ENCODE measurements at regions not wholly inside any gene's neighbourhood (a gene's known extent, or its start where the extent isn't known, plus 50 kb on each side); places are given as distances from the start of the nearest gene placed in this dataset.

- no peaks in the 10 kb centered on the region for H3K36me3 ChIP-seq (ENCODE audit: insufficient read depth, low read length)
- H3K4me1 ChIP-seq (ENCODE audit: insufficient read depth, low read length, poor library complexity, severe bottlenecking): no peaks in the 10 kb centered on the region
- TF ChIP-seq CTCF (conservative IDR thresholded peaks at IDR 0.05; ENCODE audit: low read length) (no peak), EZH2phosphoT487 (IDR thresholded peaks at IDR 0.05; ENCODE audit: borderline replicate concordance, low read depth, low read length) (no peak)
- no peak overlapping the region for H3K4me2 ChIP-seq (ENCODE audit: low read length)
- H3K9me2 ChIP-seq (ENCODE audit: insufficient read depth, low read length): no peaks in the 10 kb centered on the region
- H3K27ac ChIP-seq (ENCODE audit: low read depth, low read length, poor library complexity, severe bottlenecking): no peak overlapping the region
- no peak overlapping the region for H3K4me3 ChIP-seq (ENCODE audit: low read depth, low read length, poor library complexity, severe bottlenecking)
- intact Hi-C loops (cut with micrococcal nuclease; ENCODE audit: unreplicated experiment): no loop called here
- no TSS peak for BruUV-seq (replicated peaks)
- H2AFZ ChIP-seq (ENCODE audit: low read length): no peak overlapping the region
- ChIA-PET POLR2A (interaction anchor here (0.6 to 1.3 kb wide), 3 partner anchors 51 to 1619 kb away, joined by 3 to 4 read pairs (median 3); no protein-coding TSS in a partner anchor), CTCF (ENCODE audit: unreplicated experiment) (no interaction called here)
- no peak for DNase-seq (ENCODE audit: low spot score)
- no peaks in the 10 kb centered on the region for H3K79me2 ChIP-seq (ENCODE audit: insufficient read depth, low read depth, low read length)
- no peaks in the 10 kb centered on the region for H3K9me3 ChIP-seq (ENCODE audit: low read length)
- no peaks in the 10 kb centered on the region for H4K20me1 ChIP-seq (ENCODE audit: insufficient read depth, low read length)
These were observed 77.8 kb upstream of the TAB2 start for GRCh38 chr6:149239573-149240209.

DNA sequence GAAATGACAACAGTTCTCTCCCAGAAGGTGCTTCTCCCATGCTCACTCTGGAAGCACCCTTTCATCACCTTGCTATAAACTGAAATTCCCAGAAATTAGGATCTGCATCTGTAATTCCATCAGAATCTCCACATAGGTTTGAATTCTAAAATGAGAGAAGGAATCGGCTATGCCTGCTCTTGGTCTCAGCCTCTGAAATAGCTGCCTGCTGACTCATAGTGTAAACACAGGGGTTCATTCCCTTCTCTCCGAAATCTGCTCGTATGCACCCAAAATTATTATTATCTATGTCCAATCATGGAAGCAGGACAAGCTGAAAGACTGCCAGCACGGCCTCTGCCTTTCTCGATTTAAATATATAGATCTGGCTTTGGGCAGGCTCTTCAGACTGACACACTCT, 74.6 kb upstream of the TAB2 start:
- Histone ChIP-seq H3K9me3 (ENCODE audit: low read length) (no peaks in the 10 kb centered on the region), H3K4me1 (ENCODE audit: insufficient read depth, low read length, poor library complexity, severe bottlenecking) (peaks cover 17% of the 10 kb centered on the region), H3K9me2 (ENCODE audit: insufficient read depth, low read length) (no peaks in the 10 kb centered on the region), H2AFZ (ENCODE audit: low read length) (no peak overlapping the region), H3K27ac (ENCODE audit: low read depth, low read length, poor library complexity, severe bottlenecking) (no peak overlapping the region), H3K4me2 (ENCODE audit: low read length) (no peak overlapping the region), H3K36me3 (ENCODE audit: insufficient read depth, low read length) (no peaks in the 10 kb centered on the region), H3K79me2 (ENCODE audit: insufficient read depth, low read depth, low read length) (no peaks in the 10 kb centered on the region), H3K4me3 (ENCODE audit: low read depth, low read length, poor library complexity, severe bottlenecking) (no peak overlapping the region), H4K20me1 (ENCODE audit: insufficient read depth, low read length) (no peaks in the 10 kb centered on the region)
- TF ChIP-seq EZH2phosphoT487 (IDR thresholded peaks at IDR 0.05; ENCODE audit: borderline replicate concordance, low read depth, low read length) (no peak), CTCF (conservative IDR thresholded peaks at IDR 0.05; ENCODE audit: low read length) (no peak)
- ChIA-PET POLR2A (no interaction called here), CTCF (ENCODE audit: unreplicated experiment) (no interaction called here)
- DNase-seq (ENCODE audit: low spot score): no peak
- intact Hi-C loops (cut with micrococcal nuclease; ENCODE audit: unreplicated experiment): no loop called here
- no TSS peak for BruUV-seq (replicated peaks)

DNA sequence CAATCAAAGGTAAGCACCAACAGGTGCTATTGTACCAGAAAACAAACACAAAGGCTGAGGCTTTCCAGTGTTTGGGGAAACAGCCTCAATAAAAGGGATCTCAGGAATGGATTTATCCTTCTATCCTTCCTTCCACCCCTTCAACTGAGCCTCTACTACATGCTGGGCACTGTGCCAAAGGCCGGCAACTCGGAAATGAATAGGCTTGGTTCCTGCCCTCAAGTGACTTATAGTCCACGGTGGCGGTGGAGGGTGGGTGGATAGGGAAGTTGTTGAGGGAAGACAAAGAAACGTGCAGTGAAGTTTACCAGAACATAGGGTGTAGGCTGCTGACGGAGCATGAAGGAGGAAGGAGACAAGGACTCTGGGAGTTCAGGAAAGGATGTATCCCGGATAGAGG, 73.4 kb upstream of the TAB2 start:
- Histone ChIP-seq H3K4me1 (ENCODE audit: insufficient read depth, low read length, poor library complexity, severe bottlenecking) (peaks cover 17% of the 10 kb centered on the region), H3K4me3 (ENCODE audit: low read depth, low read length, poor library complexity, severe bottlenecking) (no peak overlapping the region), H3K36me3 (ENCODE audit: insufficient read depth, low read length) (no peaks in the 10 kb centered on the region), H3K27ac (ENCODE audit: low read depth, low read length, poor library complexity, severe bottlenecking) (no peak overlapping the region), H3K9me2 (ENCODE audit: insufficient read depth, low read length) (no peaks in the 10 kb centered on the region), H3K9me3 (ENCODE audit: low read length) (no peaks in the 10 kb centered on the region), H4K20me1 (ENCODE audit: insufficient read depth, low read length) (no peaks in the 10 kb centered on the region), H2AFZ (ENCODE audit: low read length) (no peak overlapping the region), H3K4me2 (ENCODE audit: low read length) (no peak overlapping the region), H3K79me2 (ENCODE audit: insufficient read depth, low read depth, low read length) (no peaks in the 10 kb centered on the region)
- no TSS peak for BruUV-seq (replicated peaks)
- TF ChIP-seq EZH2phosphoT487 (IDR thresholded peaks at IDR 0.05; ENCODE audit: borderline replicate concordance, low read depth, low read length) (no peak), CTCF (conservative IDR thresholded peaks at IDR 0.05; ENCODE audit: low read length) (no peak)
- POLR2A ChIA-PET: no interaction called here
- intact Hi-C loops (cut with micrococcal nuclease; ENCODE audit: unreplicated experiment): no loop called here
- no peak for DNase-seq (ENCODE audit: low spot score)
- CTCF ChIA-PET (ENCODE audit: unreplicated experiment): no interaction called here

All from OCI-LY7 (cell line).